ENCODE measurements at regions not wholly inside any gene's neighbourhood (a gene's known extent, or its start where the extent isn't known, plus 50 kb on each side); places are given as distances from the start of the nearest gene placed in this dataset.

- Mint-ChIP-seq H3K27me3 (ENCODE audit: low read depth) (no peaks in the 10 kb centered on the region), H3K4me1 (ENCODE audit: low read depth) (no peaks in the 10 kb centered on the region), H3K4me3 (no peak overlapping the region), H3K9me3 (ENCODE audit: insufficient read depth) (peaks cover 18% of the 10 kb centered on the region), H3K36me3 (ENCODE audit: low read depth) (no peaks in the 10 kb centered on the region), H3K27ac (no peak overlapping the region)
- ATAC-seq (no peak), DNase-seq (no peak)
- POLR2A ChIA-PET: no interaction called here
- CTCF ChIA-PET: no interaction called here
These were observed 1047.6 kb downstream of the TECRL start for GRCh38 chr4:63361628-63362027.

GRCh38 chr4:63361066-63361465 is 1048.2 kb downstream of the TECRL start:
- no peak for ATAC-seq
- H3K36me3 Mint-ChIP-seq (ENCODE audit: low read depth): no peaks in the 10 kb centered on the region
- H3K27me3 Mint-ChIP-seq (ENCODE audit: low read depth): no peaks in the 10 kb centered on the region
- no peak overlapping the region for H3K27ac Mint-ChIP-seq
- no peak overlapping the region for H3K4me3 Mint-ChIP-seq
- ChIA-PET POLR2A (no interaction called here), CTCF (no interaction called here)
- H3K9me3 Mint-ChIP-seq (ENCODE audit: insufficient read depth): peaks cover 18% of the 10 kb centered on the region
- no peak for DNase-seq
- no peaks in the 10 kb centered on the region for H3K4me1 Mint-ChIP-seq (ENCODE audit: low read depth)

- no peaks in the 10 kb centered on the region for H3K4me1 Mint-ChIP-seq (ENCODE audit: low read depth)
- POLR2A ChIA-PET: no interaction called here
- ATAC-seq: no peak
These were observed 1059.6 kb downstream of the TECRL start for GRCh38 chr4:63349674-63350025.

GRCh38 chr4:63348735-63349673 is 1060.2 kb downstream of the TECRL start:
- Mint-ChIP-seq H3K9me3 (ENCODE audit: insufficient read depth) (peaks cover 38% of the 10 kb centered on the region), H3K27me3 (ENCODE audit: low read depth) (no peaks in the 10 kb centered on the region), H3K27ac (no peak overlapping the region), H3K4me3 (no peak overlapping the region), H3K36me3 (ENCODE audit: low read depth) (no peaks in the 10 kb centered on the region), H3K4me1 (ENCODE audit: low read depth) (no peaks in the 10 kb centered on the region)
- ChIA-PET POLR2A (no interaction called here), CTCF (no interaction called here)
- no peak for ATAC-seq
- DNase-seq: no peak

More at GRCh38 chr4:63349674-63350025, 1059.6 kb downstream of the TECRL start:
- no peaks in the 10 kb centered on the region for H3K36me3 Mint-ChIP-seq (ENCODE audit: low read depth)
- H3K9me3 Mint-ChIP-seq (ENCODE audit: insufficient read depth): peaks cover 38% of the 10 kb centered on the region
- H3K4me3 Mint-ChIP-seq: no peak overlapping the region
- H3K27ac Mint-ChIP-seq: no peak overlapping the region
- H3K27me3 Mint-ChIP-seq (ENCODE audit: low read depth): no peaks in the 10 kb centered on the region
- CTCF ChIA-PET: no interaction called here
- DNase-seq: no peak

GRCh38 chr4:63325140-63325539 is 1084.1 kb downstream of the TECRL start:
- POLR2A ChIA-PET: no interaction called here
- ATAC-seq: no peak
- CTCF ChIA-PET: no interaction called here
- Mint-ChIP-seq H3K27me3 (ENCODE audit: low read depth) (no peaks in the 10 kb centered on the region), H3K9me3 (ENCODE audit: insufficient read depth) (peaks cover 3% of the 10 kb centered on the region), H3K27ac (no peak overlapping the region), H3K36me3 (ENCODE audit: low read depth) (no peaks in the 10 kb centered on the region), H3K4me3 (no peak overlapping the region), H3K4me1 (ENCODE audit: low read depth) (no peaks in the 10 kb centered on the region)
- no peak for DNase-seq

GRCh38 chr4:63316633-63317032 is 1092.6 kb downstream of the TECRL start:
- POLR2A ChIA-PET: no interaction called here
- no peak for ATAC-seq

GRCh38 chr4:63315651-63316050 is 1093.6 kb downstream of the TECRL start:
- Mint-ChIP-seq H3K9me3 (ENCODE audit: insufficient read depth) (peaks cover 4% of the 10 kb centered on the region), H3K27ac (no peak overlapping the region), H3K27me3 (ENCODE audit: low read depth) (no peaks in the 10 kb centered on the region), H3K4me1 (ENCODE audit: low read depth) (no peaks in the 10 kb centered on the region), H3K36me3 (ENCODE audit: low read depth) (no peaks in the 10 kb centered on the region), H3K4me3 (no peak overlapping the region)
- DNase-seq: no peak
- POLR2A ChIA-PET: no interaction called here
- ATAC-seq: no peak
- CTCF ChIA-PET: no interaction called here

More at GRCh38 chr4:63316633-63317032, 1092.6 kb downstream of the TECRL start:
- no peak for DNase-seq
- Mint-ChIP-seq H3K4me3 (no peak overlapping the region), H3K4me1 (ENCODE audit: low read depth) (no peaks in the 10 kb centered on the region), H3K9me3 (ENCODE audit: insufficient read depth) (peaks cover under 1% of the 10 kb centered on the region), H3K36me3 (ENCODE audit: low read depth) (no peaks in the 10 kb centered on the region), H3K27me3 (ENCODE audit: low read depth) (no peaks in the 10 kb centered on the region), H3K27ac (no peak overlapping the region)
- CTCF ChIA-PET: no interaction called here

GRCh38 chr4:63308697-63309096 is 1100.6 kb downstream of the TECRL start:
- Mint-ChIP-seq H3K36me3 (ENCODE audit: low read depth) (no peaks in the 10 kb centered on the region), H3K9me3 (ENCODE audit: insufficient read depth) (peaks cover 14% of the 10 kb centered on the region), H3K4me3 (no peak overlapping the region), H3K27me3 (ENCODE audit: low read depth) (no peaks in the 10 kb centered on the region), H3K27ac (no peak overlapping the region), H3K4me1 (ENCODE audit: low read depth) (no peaks in the 10 kb centered on the region)
- DNase-seq (no peak), ATAC-seq (no peak)
- ChIA-PET CTCF (no interaction called here), POLR2A (no interaction called here)

- ATAC-seq (no peak), DNase-seq (no peak)
- no peaks in the 10 kb centered on the region for H3K4me1 Mint-ChIP-seq (ENCODE audit: low read depth)
- H3K4me3 Mint-ChIP-seq: no peak overlapping the region
- H3K27me3 Mint-ChIP-seq (ENCODE audit: low read depth): no peaks in the 10 kb centered on the region
- ChIA-PET CTCF (no interaction called here), POLR2A (no interaction called here)
- H3K9me3 Mint-ChIP-seq (ENCODE audit: insufficient read depth): peaks cover 18% of the 10 kb centered on the region
- no peaks in the 10 kb centered on the region for H3K36me3 Mint-ChIP-seq (ENCODE audit: low read depth)
- no peak overlapping the region for H3K27ac Mint-ChIP-seq
These were observed 1106.5 kb downstream of the TECRL start for GRCh38 chr4:63302792-63303191.

GRCh38 chr4:63302078-63302477 is 1107.2 kb downstream of the TECRL start:
- Mint-ChIP-seq H3K4me1 (ENCODE audit: low read depth) (no peaks in the 10 kb centered on the region), H3K9me3 (ENCODE audit: insufficient read depth) (peaks cover 14% of the 10 kb centered on the region), H3K27ac (no peak overlapping the region), H3K27me3 (ENCODE audit: low read depth) (no peaks in the 10 kb centered on the region), H3K36me3 (ENCODE audit: low read depth) (no peaks in the 10 kb centered on the region), H3K4me3 (no peak overlapping the region)
- ATAC-seq: no peak
- no peak for DNase-seq
- ChIA-PET POLR2A (no interaction called here), CTCF (no interaction called here)

GRCh38 chr4:63296773-63297172 is 1112.5 kb downstream of the TECRL start:
- CTCF ChIA-PET: no interaction called here
- Mint-ChIP-seq H3K4me3 (no peak overlapping the region), H3K36me3 (ENCODE audit: low read depth) (no peaks in the 10 kb centered on the region), H3K27ac (no peak overlapping the region), H3K9me3 (ENCODE audit: insufficient read depth) (peaks cover 8% of the 10 kb centered on the region), H3K4me1 (ENCODE audit: low read depth) (no peaks in the 10 kb centered on the region), H3K27me3 (ENCODE audit: low read depth) (no peaks in the 10 kb centered on the region)
- no peak for DNase-seq
- POLR2A ChIA-PET: no interaction called here
- ATAC-seq: no peak

GRCh38 chr4:63275491-63275890 is 1133.8 kb downstream of the TECRL start:
- CTCF ChIA-PET: no interaction called here
- Mint-ChIP-seq H3K4me3 (no peak overlapping the region), H3K36me3 (ENCODE audit: low read depth) (no peaks in the 10 kb centered on the region), H3K9me3 (ENCODE audit: insufficient read depth) (peaks cover 31% of the 10 kb centered on the region), H3K4me1 (ENCODE audit: low read depth) (no peaks in the 10 kb centered on the region), H3K27ac (no peak overlapping the region), H3K27me3 (ENCODE audit: low read depth) (no peaks in the 10 kb centered on the region)
- ATAC-seq: no peak
- no peak for DNase-seq
- POLR2A ChIA-PET: no interaction called here

GRCh38 chr4:63269156-63269555 is 1140.1 kb downstream of the TECRL start:
- no peak overlapping the region for H3K4me3 Mint-ChIP-seq
- no peaks in the 10 kb centered on the region for H3K27me3 Mint-ChIP-seq (ENCODE audit: low read depth)
- H3K36me3 Mint-ChIP-seq (ENCODE audit: low read depth): no peaks in the 10 kb centered on the region

More at GRCh38 chr4:63269156-63269555, 1140.1 kb downstream of the TECRL start:
- Mint-ChIP-seq H3K4me1 (ENCODE audit: low read depth) (no peaks in the 10 kb centered on the region), H3K27ac (no peak overlapping the region), H3K9me3 (ENCODE audit: insufficient read depth) (peaks cover 13% of the 10 kb centered on the region)
- CTCF ChIA-PET: no interaction called here
- POLR2A ChIA-PET: no interaction called here
- no peak for ATAC-seq
- DNase-seq: no peak
